BLaER1 treated with 17β-estradiol and CSF1 and Interleukin-3, amounts not matched to agents 10 nM and 100 nM (cell line): ENCODE measurements at regions not wholly inside any gene's neighbourhood (a gene's known extent, or its start where the extent isn't known, plus 50 kb on each side); places are given as distances from the start of the nearest gene placed in this dataset.
"Not testable (repeated sequence)": the region's sequence is repeated elsewhere in the genome, so short reads cannot be mapped to it uniquely, and the experiment has no call there.

Experiments used
- H3K27ac ChIP-seq, 11 experiments: shearing (Covaris generic); formaldehyde crosslinking; 2 replicates each; pipeline ENCODE4 v1.8.1; 2022
- H3K27me3 ChIP-seq, 11 experiments: shearing (Covaris generic); formaldehyde crosslinking; 2 replicates each; pipeline ENCODE4 v1.8.1; 2022
- H3K36me3 ChIP-seq, 11 experiments: shearing (Covaris generic); formaldehyde crosslinking; 2 replicates each; pipeline ENCODE4 v1.8.1; 2022
- H3K4me1 ChIP-seq, 10 experiments: shearing (Covaris generic); formaldehyde crosslinking; 2 replicates each; pipeline ENCODE4 v1.8.1; 2022
- H3K4me2 ChIP-seq, 11 experiments: shearing (Covaris generic); formaldehyde crosslinking; 2 replicates each; pipeline ENCODE4 v1.8.1; 2022
- H3K4me3 ChIP-seq, 10 experiments: shearing (Covaris generic); formaldehyde crosslinking; 2 replicates each; pipeline ENCODE4 v1.8.1; 2022
- H3K9ac ChIP-seq, 11 experiments: shearing (Covaris generic); formaldehyde crosslinking; 2 replicates each; pipeline ENCODE4 v1.8.1; 2022
- H3K9me3 ChIP-seq, 11 experiments: shearing (Covaris generic); formaldehyde crosslinking; replicated peaks in 1 of 11; 2 replicates each; pipeline ENCODE4 v1.8.1; 2022
- H4K20me1 ChIP-seq, 11 experiments: shearing (Covaris generic); formaldehyde crosslinking; 2 replicates each; pipeline ENCODE4 v1.8.1; 2022
- Cebpa-rat ChIP-seq, 11 experiments: shearing (Covaris generic); IDR thresholded peaks; 2 replicates each; pipeline ENCODE4 v1.8.1; 2022

DNA sequence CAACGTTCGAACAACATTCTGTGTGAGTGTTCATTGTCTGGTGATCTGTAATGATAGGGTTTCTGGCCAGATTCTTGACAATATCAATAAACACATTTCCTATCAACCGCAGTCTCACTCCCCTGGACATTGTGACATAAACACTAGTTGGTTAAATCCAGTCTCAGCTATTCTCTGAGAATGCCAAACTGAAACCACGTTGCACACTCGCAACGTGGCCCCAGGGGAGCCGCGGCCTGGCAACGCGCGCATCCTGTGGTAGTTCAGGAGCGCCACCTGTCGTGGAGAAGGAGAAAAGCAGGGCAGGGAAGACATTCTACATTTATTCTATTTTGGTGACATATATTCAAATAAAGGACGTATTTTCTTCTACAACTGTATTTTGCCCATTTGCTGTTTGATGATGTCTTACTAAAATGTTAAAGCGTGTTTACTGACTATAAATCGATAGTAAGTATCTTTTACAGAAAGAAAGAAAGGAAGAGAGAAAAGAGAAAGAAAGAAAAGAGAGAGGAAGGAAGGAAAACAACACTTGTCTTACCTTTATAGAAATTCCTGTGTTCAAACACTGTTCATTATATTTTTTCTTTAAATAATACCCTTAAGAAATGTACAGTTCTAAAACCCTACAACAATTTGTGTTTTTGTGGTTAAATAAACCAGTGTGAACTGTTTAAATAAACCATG lies 738.3 kb upstream of the FRG1 start:
- H3K9ac ChIP-seq, result peak overlapping the region; percentile 19 to 70 (median 46); a peak in 17 of 22 replicates
- peak overlapping the region; percentile 63 to 91 (median 82) for H3K4me2 ChIP-seq
- H3K4me3 ChIP-seq, result peak overlapping the region; percentile 35 to 56 (median 43); a peak in 17 of 20 replicates

GRCh38 chr4:189202869-189203271 lies 737.8 kb upstream of the FRG1 start:
- Histone ChIP-seq H3K9ac (peak overlapping the region; percentile 19 to 70 (median 42); a peak in 16 of 22 replicates), H3K4me2 (peak overlapping the region; percentile 63 to 91 (median 82)), H3K9me3 (no peaks in the 10 kb centered on the region), H3K4me3 (peak overlapping the region; percentile 35 to 56 (median 43); a peak in 16 of 20 replicates), H3K27me3 (peaks cover 0 to 7% (median 0%) of the 10 kb centered on the region in 11 experiments; a peak in 3 of 22 replicates), H4K20me1 (no peaks in the 10 kb centered on the region), H3K27ac (peak overlapping the region in 9 of 11 experiments; percentile 2 to 66 (median 35); a peak in 15 of 22 replicates), H3K36me3 (no peaks in the 10 kb centered on the region), H3K4me1 (peaks cover 4 to 20% (median 17%) of the 10 kb centered on the region in 10 experiments; a peak in 17 of 20 replicates)
- no peak for TF ChIP-seq Cebpa-rat (IDR thresholded peaks at IDR 0.05)

More for the DNA sequence above, 738.3 kb upstream of the FRG1 start:
- no peaks in the 10 kb centered on the region for H3K36me3 ChIP-seq
- peak in 2 of 11 experiments; percentile 41 to 61; a peak in 1 of 22 replicates for TF ChIP-seq Cebpa-rat (IDR thresholded peaks at IDR 0.05)
- H3K9me3 ChIP-seq, result no peaks in the 10 kb centered on the region
- H3K27ac ChIP-seq, result peak overlapping the region in 10 of 11 experiments; percentile 2 to 66 (median 38); a peak in 16 of 22 replicates
- peaks cover 0 to 7% (median 0%) of the 10 kb centered on the region in 11 experiments; a peak in 3 of 22 replicates for H3K27me3 ChIP-seq
- H4K20me1 ChIP-seq, result no peaks in the 10 kb centered on the region
- H3K4me1 ChIP-seq, result peaks cover 4 to 20% (median 17%) of the 10 kb centered on the region in 10 experiments; a peak in 17 of 20 replicates

GRCh38 chr4:189204616-189205015 lies 736.1 kb upstream of the FRG1 start:
- no peaks in the 10 kb centered on the region for H4K20me1 ChIP-seq
- H3K4me3 ChIP-seq, result no peak overlapping the region
- H3K9ac ChIP-seq, result no peak overlapping the region
- peaks cover 4 to 20% (median 17%) of the 10 kb centered on the region in 10 experiments; a peak in 17 of 20 replicates for H3K4me1 ChIP-seq
- peaks cover 0 to 7% (median 0%) of the 10 kb centered on the region in 11 experiments; a peak in 3 of 22 replicates for H3K27me3 ChIP-seq
- H3K27ac ChIP-seq, result no peak overlapping the region
- H3K4me2 ChIP-seq, result no peak overlapping the region
- H3K9me3 ChIP-seq, result no peaks in the 10 kb centered on the region
- H3K36me3 ChIP-seq, result no peaks in the 10 kb centered on the region
- TF ChIP-seq Cebpa-rat (IDR thresholded peaks at IDR 0.05), result no peak

DNA sequence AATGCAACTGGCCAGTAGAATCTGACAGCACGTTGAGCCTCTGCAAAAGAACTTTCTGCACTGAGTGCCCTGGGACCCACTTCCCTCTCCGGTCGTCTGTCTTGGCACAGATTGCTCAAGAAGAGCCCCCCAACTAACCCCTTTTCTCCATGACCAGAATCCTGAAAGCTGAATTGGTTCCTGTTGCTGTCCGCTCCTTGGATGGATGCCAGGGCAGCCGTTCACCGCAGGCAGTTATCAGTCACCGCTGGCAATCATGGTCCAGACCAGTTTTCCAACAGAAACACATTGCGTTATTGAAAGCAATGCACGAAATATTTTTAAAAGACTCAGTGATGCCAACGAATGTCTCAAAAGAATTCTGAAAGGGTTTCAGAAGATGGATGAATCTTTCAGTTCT lies 733.7 kb upstream of the FRG1 start:
- Histone ChIP-seq H3K27me3 (peaks cover 0 to 7% (median 0%) of the 10 kb centered on the region in 11 experiments; a peak in 3 of 22 replicates), H3K4me3 (no peak overlapping the region), H3K27ac (no peak overlapping the region), H3K4me1 (peaks cover 4 to 16% (median 11%) of the 10 kb centered on the region in 10 experiments; a peak in 17 of 20 replicates), H4K20me1 (no peaks in the 10 kb centered on the region), H3K9me3 (no peaks in the 10 kb centered on the region), H3K36me3 (no peaks in the 10 kb centered on the region), H3K9ac (no peak overlapping the region), H3K4me2 (no peak overlapping the region)
- no peak for TF ChIP-seq Cebpa-rat (IDR thresholded peaks at IDR 0.05)

DNA sequence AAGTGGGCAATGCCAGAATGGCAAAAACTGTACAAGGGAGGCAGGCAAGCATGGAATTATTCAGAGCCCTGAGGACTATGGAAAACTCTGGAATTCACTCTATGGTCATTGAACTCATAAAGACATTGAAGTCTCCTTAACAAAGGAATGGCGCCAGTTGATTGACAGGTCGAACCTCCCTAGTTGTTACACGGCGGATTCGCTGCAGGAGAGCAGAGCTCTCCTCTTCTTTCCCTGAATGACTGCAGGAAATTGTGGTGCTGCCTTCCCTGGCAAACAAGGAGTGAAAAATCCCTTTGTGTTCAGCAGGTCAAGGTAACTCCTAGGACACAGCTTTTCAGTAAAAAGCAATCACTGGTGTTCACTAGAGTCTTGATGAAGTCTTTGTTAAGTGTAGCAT lies 732.8 kb upstream of the FRG1 start:
- Histone ChIP-seq H3K36me3 (no peaks in the 10 kb centered on the region), H3K4me1 (peaks cover 4 to 10% (median 8%) of the 10 kb centered on the region in 10 experiments; a peak in 17 of 20 replicates), H4K20me1 (no peaks in the 10 kb centered on the region), H3K27me3 (peaks cover 0 to 7% (median 0%) of the 10 kb centered on the region in 11 experiments; a peak in 3 of 22 replicates), H3K27ac (no peak overlapping the region), H3K4me3 (no peak overlapping the region), H3K4me2 (no peak overlapping the region), H3K9ac (no peak overlapping the region), H3K9me3 (no peaks in the 10 kb centered on the region)
- TF ChIP-seq Cebpa-rat (IDR thresholded peaks at IDR 0.05), result no peak

- Histone ChIP-seq H3K4me1 (no peaks in the 10 kb centered on the region), H3K4me3 (no peak overlapping the region), H4K20me1 (no peaks in the 10 kb centered on the region), H3K9ac (no peak overlapping the region), H3K27me3 (no peaks in the 10 kb centered on the region), H3K27ac (no peak overlapping the region), H3K9me3 (no peaks in the 10 kb centered on the region), H3K4me2 (no peak overlapping the region), H3K36me3 (no peaks in the 10 kb centered on the region)
- TF ChIP-seq Cebpa-rat (IDR thresholded peaks at IDR 0.05), result no peak
Observed at GRCh38 chr4:189215574-189215973, 725.1 kb upstream of the FRG1 start.

DNA sequence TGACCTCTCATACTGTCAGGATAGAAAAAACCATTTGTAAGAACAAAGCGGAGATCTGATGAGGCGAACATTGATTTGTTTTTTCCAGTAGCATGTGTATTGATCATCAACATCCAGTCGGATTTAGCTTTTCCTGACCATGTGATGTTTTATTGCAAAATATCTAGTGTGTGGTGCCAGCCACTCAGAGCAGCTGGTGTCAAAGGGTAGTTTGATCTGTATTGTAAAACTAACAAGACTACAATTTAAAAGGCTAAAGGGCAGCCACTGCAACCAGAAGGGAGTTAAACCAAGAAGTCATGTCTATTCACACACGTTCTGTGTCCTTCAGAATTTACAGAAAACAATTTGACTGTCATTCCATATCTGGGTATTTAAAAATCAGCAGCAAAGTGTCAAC lies 719.0 kb upstream of the FRG1 start:
- Histone ChIP-seq H3K4me2 (no peak overlapping the region), H3K4me3 (no peak overlapping the region), H3K4me1 (no peaks in the 10 kb centered on the region), H3K9ac (no peak overlapping the region), H3K36me3 (no peaks in the 10 kb centered on the region), H3K9me3 (no peaks in the 10 kb centered on the region), H3K27me3 (no peaks in the 10 kb centered on the region), H3K27ac (no peak overlapping the region), H4K20me1 (no peaks in the 10 kb centered on the region)
- no peak for TF ChIP-seq Cebpa-rat (IDR thresholded peaks at IDR 0.05)

DNA sequence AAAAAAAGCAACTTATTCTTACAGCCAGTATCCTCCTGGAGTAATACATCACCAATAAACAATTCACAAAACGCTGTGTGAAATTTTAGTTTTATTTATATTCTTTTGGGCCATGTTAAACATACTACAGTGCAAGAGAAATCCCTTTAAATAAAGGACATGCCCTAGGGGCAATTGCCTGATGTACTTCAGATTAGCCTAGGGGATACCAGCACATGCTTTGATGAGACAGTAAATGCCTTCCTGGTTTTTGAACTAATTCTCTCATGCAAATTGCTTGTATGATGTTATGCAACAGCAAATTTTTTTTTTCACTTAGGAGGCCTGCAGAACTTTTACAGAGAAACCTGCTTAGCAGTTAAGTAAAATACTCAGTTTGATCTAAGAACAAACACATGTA lies 711.9 kb upstream of the FRG1 start:
- TF ChIP-seq Cebpa-rat (IDR thresholded peaks at IDR 0.05), result no peak

GRCh38 chr4:189232274-189232673 lies 708.4 kb upstream of the FRG1 start:
- Histone ChIP-seq H3K9me3 (peaks cover 18 to 32% (median 27%) of the 10 kb centered on the region in 11 experiments), H3K4me1 (no peaks in the 10 kb centered on the region), H4K20me1 (no peaks in the 10 kb centered on the region), H3K36me3 (no peaks in the 10 kb centered on the region), H3K9ac (no peak overlapping the region), H3K27me3 (no peaks in the 10 kb centered on the region), H3K4me3 (no peak overlapping the region), H3K4me2 (no peak overlapping the region), H3K27ac (no peak overlapping the region)
- no peak for TF ChIP-seq Cebpa-rat (IDR thresholded peaks at IDR 0.05)

More for the DNA sequence above, 711.9 kb upstream of the FRG1 start:
- H3K36me3 ChIP-seq, result no peaks in the 10 kb centered on the region
- no peak overlapping the region for H3K4me3 ChIP-seq
- no peak overlapping the region for H3K27ac ChIP-seq
- no peak overlapping the region for H3K9ac ChIP-seq
- no peaks in the 10 kb centered on the region for H3K4me1 ChIP-seq
- H4K20me1 ChIP-seq, result no peaks in the 10 kb centered on the region
- no peak overlapping the region for H3K4me2 ChIP-seq
- H3K9me3 ChIP-seq, result peaks cover 0 to 2% (median 0%) of the 10 kb centered on the region in 11 experiments; a peak in 4 of 22 replicates
- H3K27me3 ChIP-seq, result no peaks in the 10 kb centered on the region

- not testable (repeated sequence) for H3K27ac ChIP-seq, H3K36me3 ChIP-seq, H4K20me1 ChIP-seq, H3K27me3 ChIP-seq, H3K4me1 ChIP-seq, H3K9ac ChIP-seq, H3K4me2 ChIP-seq
- H3K4me3 ChIP-seq, result 0 out of 20 replicates have a peak overlapping the region, but pooled peaks of 1 of the 10 experiments have one; percentile 1
- H3K9me3 ChIP-seq, result peaks cover 21 to 36% (median 33%) of the 10 kb centered on the region in 11 experiments
Observed at GRCh38 chr4:189233754-189234153, 706.9 kb upstream of the FRG1 start.

GRCh38 chr4:189234948-189235347 lies 705.7 kb upstream of the FRG1 start:
- not testable (repeated sequence) for H3K4me1 ChIP-seq, H3K27me3 ChIP-seq, H3K36me3 ChIP-seq, H3K4me2 ChIP-seq, H3K27ac ChIP-seq, H4K20me1 ChIP-seq, H3K9ac ChIP-seq
- H3K9me3 ChIP-seq, result peaks cover 21 to 36% (median 33%) of the 10 kb centered on the region in 11 experiments
- 0 out of 20 replicates have a peak overlapping the region, but pooled peaks of 3 of the 10 experiments have one; percentile 1 to 3 (median 1) for H3K4me3 ChIP-seq
